CD4-positive, CD25-positive, alpha-beta regulatory T cell (primary cell): ENCODE measurements at regions not wholly inside any gene's neighbourhood (a gene's known extent, or its start where the extent isn't known, plus 50 kb on each side); places are given as distances from the start of the nearest gene placed in this dataset.

Source experiments
- ATAC-seq, 2 donors: fragments of 150-1000 bp; cut with Tn5 transposase; one replicate each; pipeline ENCODE4 v1.10.0; 2021; ENCODE audit warnings: low read depth in 2 of 2, moderate number of reproducible peaks in 2 of 2, moderate library complexity in 1 of 2
- DNase-seq, 3 donors: peaks; one replicate each; pipeline versions ENCODE4 v3.0.0 to v3.0.0-alpha.2; 2012 to 2022; ENCODE audit warnings: mixed read lengths in 1 of 3
- H3K27ac ChIP-seq: one replicate; pipeline ENCODE4 v1.7.0; 2013; ENCODE audit warnings: mild to moderate bottlenecking, low read length; ENCODE audit not compliant: insufficient read depth, poor library complexity, severe bottlenecking
- H3K27me3 ChIP-seq: one replicate; pipeline ENCODE4 v1.7.0; 2013; ENCODE audit warnings: low read length; ENCODE audit not compliant: control insufficient read depth, insufficient read depth
- H3K36me3 ChIP-seq: one replicate; pipeline ENCODE4 v1.7.0; 2013; ENCODE audit warnings: mild to moderate bottlenecking, low read length, moderate library complexity; ENCODE audit not compliant: control insufficient read depth, insufficient read depth
- H3K4me1 ChIP-seq: 2 replicates; pipeline ENCODE4 v1.7.0; 2013; ENCODE audit warnings: mild to moderate bottlenecking, low read length; ENCODE audit not compliant: insufficient read depth, control insufficient read depth, poor library complexity, severe bottlenecking
- H3K4me3 ChIP-seq: one replicate; pipeline ENCODE4 v1.7.0; 2013; ENCODE audit warnings: low read depth, mild to moderate bottlenecking, low read length, moderate library complexity
- H3K9me3 ChIP-seq, 2 experiments: 1 replicate in 1 of 2; 2 replicates in 1 of 2; pipeline ENCODE4 v1.7.0; 2013; ENCODE audit warnings: low read length in 2 of 2, mild to moderate bottlenecking in 1 of 2, moderate library complexity in 1 of 2; ENCODE audit not compliant: control insufficient read depth in 2 of 2
- H3K27ac Mint-ChIP-seq, 3 donors: one replicate each; pipeline ENCODE4 v1.8.0; 2020 to 2022; ENCODE audit warnings: mild to moderate bottlenecking in 3 of 3, mixed read lengths in 3 of 3, moderate library complexity in 2 of 3
- H3K27me3 Mint-ChIP-seq: one replicate; pipeline ENCODE4 v1.8.0; 2022; ENCODE audit warnings: mild to moderate bottlenecking, mixed read lengths
- H3K36me3 Mint-ChIP-seq: one replicate; pipeline ENCODE4 v1.8.0; 2020; ENCODE audit warnings: mixed read lengths
- H3K4me1 Mint-ChIP-seq, 4 donors: one replicate each; pipeline ENCODE4 v1.8.0; 2020 to 2022; ENCODE audit warnings: mixed read lengths in 4 of 4, mild to moderate bottlenecking in 1 of 4
- H3K4me3 Mint-ChIP-seq, 4 donors: one replicate each; pipeline ENCODE4 v1.8.0; 2020 to 2022; ENCODE audit warnings: mild to moderate bottlenecking in 4 of 4, mixed read lengths in 4 of 4, moderate library complexity in 3 of 4
- H3K9me3 Mint-ChIP-seq, 7 donors: one replicate each; pipeline ENCODE4 v1.8.0; 2020 to 2022; ENCODE audit warnings: mixed read lengths in 7 of 7, mild to moderate bottlenecking in 3 of 7, moderate library complexity in 2 of 7

DNA sequence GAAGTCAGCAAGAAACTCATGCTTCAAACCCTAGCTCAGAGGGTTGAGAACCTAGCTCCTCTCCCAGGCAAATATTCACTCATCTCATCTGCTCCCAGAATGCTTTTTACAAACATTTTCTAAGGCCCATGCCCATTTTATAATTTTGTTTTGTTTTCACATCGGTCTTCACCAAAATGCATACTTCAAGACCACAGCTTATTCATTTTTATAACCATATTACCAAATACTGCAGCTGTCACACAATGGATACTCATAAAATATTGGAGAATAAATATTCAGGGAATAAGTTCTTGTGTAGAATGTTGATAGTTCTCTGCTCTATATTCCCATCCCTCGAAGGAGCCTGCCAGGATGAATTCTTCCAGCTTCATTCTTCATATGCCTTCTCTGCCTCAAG is 50.8 kb upstream of the HOXC13 start:
- H3K9me3 ChIP-seq: no peaks in the 10 kb centered on the region
- Mint-ChIP-seq H3K4me3 (no peak overlapping the region), H3K27ac (peak overlapping the region in 1 of 3 donors; percentile 9), H3K27me3 (peaks cover 52% of the 10 kb centered on the region), H3K9me3 (peaks cover 0 to 1% (median 0%) of the 10 kb centered on the region in 7 donors), H3K36me3 (no peaks in the 10 kb centered on the region), H3K4me1 (no peaks in the 10 kb centered on the region)
- DNase-seq (no peak), ATAC-seq (no peak)
- H3K4me1 ChIP-seq: no peaks in the 10 kb centered on the region
- H3K27me3 ChIP-seq: peaks cover 19% of the 10 kb centered on the region
- no peak overlapping the region for H3K4me3 ChIP-seq
- H3K36me3 ChIP-seq: no peaks in the 10 kb centered on the region
- no peak overlapping the region for H3K27ac ChIP-seq
